ENCODE measurements at regions not wholly inside any gene's neighbourhood (a gene's known extent, or its start where the extent isn't known, plus 50 kb on each side); places are given as distances from the start of the nearest gene placed in this dataset.
"Not testable (repeated sequence)": the region's sequence is repeated elsewhere in the genome, so short reads cannot be mapped to it uniquely, and the experiment has no call there.

DNA sequence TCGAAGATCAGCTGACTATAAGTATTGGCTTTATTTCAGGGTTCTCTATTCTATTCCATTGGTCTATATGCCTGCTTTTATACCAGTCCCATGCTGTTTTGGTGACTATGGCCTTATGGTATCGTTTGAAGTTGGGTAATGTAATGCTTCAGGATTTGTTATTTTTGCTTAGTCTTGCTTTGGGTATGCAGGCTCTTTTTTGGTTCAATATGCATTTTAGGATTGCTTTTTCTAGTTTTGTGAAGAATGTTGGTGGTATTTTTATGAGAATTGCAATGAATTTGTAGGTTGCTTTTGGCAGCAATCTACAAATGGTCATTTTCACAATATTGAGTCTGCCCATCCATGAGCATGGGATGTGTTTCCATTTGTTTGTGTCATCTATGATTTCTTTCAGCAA lies 951.9 kb upstream of the SLITRK1 start:
- FAIRE-seq (no peak), DNase-seq (ENCODE audit: insufficient read length, low spot score) (no peak)

DNA sequence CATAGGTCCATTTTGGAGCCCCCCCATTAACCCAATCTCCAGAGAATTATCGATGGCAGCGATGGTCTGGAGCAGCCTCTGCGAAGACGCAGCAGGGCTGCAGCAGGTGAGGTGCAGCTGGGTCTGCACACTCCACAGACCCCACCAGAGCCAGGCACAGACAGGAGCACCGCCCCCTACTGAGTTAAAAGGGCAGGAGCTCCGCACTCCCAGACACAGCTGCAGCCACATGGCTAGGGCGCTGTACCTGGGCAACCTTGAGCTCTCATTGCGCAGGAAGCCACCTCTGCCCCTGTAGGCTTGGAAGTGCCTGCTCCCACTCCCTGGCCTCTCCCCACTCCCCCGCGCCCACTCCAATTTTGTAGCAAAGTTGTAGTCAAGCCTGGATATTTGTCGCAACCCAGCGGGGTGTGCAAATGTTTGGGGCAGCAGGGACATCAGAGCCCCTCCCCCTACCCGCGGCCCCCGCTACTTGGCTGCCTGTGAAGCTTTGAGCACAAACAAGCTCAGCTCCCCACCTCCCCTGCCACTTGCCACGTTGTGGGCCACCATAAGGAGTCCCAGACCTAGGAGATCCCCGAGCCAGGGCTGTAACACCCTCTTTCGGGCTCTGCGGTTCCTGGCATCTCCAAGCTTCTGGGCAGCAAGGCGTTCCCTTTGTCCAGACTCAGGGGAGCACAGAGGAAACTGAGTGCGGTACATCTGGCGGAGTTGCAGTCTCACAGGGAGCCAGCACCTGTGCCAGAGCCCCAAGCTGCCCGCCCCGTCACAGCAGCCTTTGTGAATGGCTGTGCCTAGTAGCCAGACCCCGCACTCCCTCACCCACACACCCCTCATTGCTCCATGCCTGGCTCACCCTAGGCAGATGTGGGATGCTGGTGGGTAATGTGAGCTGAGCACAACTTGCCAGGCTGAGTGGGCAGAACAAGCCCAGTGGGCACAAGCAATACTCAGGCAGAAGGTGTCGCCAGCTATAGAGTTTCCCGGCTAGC lies 949.7 kb upstream of the SLITRK1 start:
- DNase-seq (ENCODE audit: insufficient read length, low spot score), result no peak
- FAIRE-seq, result no peak

DNA sequence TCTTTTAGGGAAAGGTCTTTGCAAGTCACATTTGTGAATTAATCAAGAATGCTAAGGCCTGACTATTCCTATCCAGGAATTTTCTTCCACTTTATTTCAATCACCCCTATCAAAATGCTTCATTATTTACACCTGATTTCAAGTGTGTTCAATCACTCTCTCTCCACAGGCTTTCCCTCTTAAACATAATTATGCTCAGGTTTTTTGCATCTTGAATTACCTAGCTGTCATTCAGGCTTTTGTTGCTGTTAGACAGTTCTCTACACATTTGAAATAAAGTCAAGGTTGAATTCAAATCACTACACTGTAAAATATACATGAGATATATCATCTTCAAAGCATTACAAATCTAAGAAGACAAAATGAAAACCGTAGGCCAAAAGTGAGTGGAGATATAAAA lies 941.3 kb upstream of the SLITRK1 start:
- FAIRE-seq (no peak), DNase-seq (ENCODE audit: insufficient read length, low spot score) (no peak)

DNA sequence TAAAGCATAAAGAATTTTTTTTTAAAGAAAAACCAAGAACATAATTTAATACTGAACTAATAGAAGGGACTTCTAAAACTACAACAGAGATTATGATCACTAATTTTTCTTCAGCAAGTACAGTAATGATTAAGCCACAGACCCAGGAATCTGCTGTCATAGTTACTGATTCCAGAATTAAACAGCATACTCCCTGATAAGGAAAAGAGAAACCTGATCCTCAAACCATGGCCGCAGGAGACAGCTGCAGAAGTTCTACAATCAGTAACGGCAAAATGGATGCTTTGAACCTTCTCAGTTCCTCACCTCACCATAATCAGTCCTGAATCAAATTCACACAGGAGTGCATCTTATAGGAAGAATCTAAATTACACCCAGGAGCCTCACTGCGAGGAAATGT lies 939.0 kb upstream of the SLITRK1 start:
- FAIRE-seq (no peak), DNase-seq (ENCODE audit: insufficient read length, low spot score) (no peak)

DNA sequence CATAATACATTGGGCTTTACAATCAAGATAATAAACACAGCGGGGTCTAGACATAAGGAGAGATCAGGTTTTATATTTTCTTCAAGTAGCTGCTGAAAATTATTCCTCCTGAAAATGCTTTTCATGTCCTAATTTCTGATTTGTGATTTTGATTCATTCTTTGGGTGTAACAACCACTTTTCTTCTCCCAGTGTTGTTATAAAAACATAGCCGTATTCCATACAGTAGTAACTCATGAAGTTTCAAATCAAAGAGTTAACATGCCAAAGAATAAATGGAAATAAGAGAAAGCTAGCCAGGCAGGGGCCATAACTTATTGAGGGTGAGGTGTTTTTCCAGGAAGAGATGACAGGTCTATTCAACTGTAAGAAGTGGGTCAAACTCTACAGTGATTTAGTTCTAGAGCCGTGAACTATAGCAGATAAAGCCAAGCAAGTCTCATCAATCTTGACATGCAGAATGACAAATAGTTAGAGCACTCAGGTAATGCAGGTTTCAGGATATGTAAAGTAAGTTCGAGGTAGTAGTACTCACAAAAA lies 934.4 kb upstream of the SLITRK1 start:
- DNase-seq (ENCODE audit: insufficient read length, low spot score) (no peak), FAIRE-seq (no peak)

DNA sequence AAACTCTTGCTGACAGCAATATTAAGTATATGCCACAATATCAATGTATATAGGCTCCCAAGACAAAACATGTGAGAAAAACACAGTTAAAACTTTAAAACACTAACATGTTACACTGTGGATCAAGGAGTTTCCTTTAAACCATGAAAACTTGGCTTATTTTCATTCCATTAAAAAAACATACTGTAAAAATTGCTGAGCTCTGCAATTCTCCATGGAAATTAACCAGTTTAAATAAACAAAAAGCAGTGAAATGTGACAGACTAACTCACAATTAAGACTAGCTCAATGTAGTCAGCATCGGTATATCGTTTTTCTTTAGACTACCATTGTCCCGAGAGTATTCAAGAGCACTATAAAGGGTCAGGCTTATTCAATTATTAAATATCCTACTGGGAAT lies 930.5 kb upstream of the SLITRK1 start:
- DNase-seq (ENCODE audit: insufficient read length, low spot score), result no peak
- FAIRE-seq, result no peak

DNA sequence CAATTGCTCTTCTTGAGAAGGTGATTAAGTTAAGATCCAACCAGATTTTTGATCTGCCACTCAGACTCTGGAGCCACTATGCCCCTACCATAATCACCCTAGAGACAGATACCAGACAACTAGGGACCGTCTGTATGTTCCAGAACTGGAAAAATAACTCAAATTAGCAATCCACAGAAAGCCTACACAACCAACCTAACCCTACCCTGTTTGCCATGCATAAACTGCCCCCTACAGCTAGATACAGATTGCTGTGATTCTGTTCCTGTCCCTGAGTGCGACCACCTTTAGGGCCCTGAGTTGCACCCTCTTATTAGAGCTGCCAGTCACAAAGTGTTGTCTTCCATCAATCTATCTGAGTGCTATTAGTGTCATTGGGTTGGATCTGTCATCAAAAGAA lies 929.8 kb upstream of the SLITRK1 start:
- no peak for DNase-seq (ENCODE audit: insufficient read length, low spot score)
- no peak for FAIRE-seq

DNA sequence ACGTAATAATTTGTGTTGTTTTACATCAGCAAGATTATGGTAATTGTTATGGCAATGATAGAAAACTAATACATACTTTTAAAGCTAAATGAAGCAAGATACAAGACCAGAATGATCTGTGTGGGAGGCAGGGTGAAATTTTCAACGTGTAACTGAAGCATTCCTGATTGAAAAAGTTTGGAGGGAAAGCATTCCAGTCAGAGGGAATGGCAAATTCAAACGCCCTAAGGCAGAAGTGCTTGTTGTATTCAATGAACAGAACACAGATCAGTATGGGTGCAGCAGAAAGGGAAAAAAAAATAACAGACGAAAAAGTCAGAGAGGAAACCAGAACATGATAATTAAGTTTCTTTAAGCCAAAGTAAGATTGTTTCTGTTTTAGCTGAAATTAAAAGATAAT lies 928.5 kb upstream of the SLITRK1 start:
- DNase-seq (ENCODE audit: insufficient read length, low spot score) (no peak), FAIRE-seq (no peak)

DNA sequence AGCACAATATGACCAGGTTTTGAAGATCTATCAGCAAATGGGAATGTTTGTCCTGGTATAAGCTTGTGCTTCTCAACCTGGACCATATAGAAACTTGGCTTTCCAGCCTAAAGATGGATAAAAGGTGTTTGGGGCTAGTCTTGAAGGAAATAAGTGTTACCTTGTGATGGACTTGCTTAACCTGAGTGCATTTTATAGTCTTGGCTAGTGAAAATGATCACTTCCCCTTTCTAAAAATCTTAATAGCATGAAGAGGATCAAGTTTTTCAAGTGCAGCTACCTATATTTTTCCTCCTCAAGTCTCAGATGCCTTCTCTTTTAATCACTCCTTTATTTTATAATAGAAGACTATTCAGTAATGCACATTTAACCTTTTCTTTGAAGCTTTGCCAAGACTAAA lies 919.8 kb upstream of the SLITRK1 start:
- no peak for FAIRE-seq
- DNase-seq (ENCODE audit: insufficient read length, low spot score), result no peak

DNA sequence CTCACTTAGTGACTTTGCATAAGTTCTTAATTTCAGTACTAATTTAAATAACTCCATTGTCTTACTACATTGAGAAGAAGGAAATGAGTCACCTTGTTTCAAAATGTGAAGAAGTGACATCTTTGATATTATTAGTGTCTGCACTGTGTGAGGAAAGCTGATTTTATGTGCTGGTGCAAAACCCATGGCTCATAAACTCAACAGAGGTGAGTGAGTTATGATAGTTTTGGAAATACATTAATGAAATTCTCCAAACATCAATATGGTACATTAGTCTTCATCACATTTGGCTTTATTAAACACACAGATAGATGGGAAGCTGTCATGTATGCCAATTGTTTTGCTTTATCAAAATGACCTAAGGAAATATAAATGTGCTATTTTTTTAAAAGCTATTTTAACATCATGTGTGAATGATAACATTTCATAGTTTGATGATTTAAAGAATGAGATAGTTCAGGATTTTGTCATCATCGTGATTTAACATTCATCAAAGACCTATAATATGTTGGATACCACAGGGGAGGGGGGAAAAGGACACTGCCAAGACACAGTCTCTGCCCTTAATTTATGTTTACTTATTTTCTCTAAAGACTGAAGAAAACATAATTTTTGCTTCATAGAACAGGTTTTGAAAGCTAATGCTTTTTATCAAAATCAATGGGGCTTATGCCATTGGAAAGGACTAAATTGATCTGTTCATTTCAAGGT lies 902.3 kb upstream of the SLITRK1 start:
- FAIRE-seq (no peak), DNase-seq (ENCODE audit: insufficient read length, low spot score) (no peak)

DNA sequence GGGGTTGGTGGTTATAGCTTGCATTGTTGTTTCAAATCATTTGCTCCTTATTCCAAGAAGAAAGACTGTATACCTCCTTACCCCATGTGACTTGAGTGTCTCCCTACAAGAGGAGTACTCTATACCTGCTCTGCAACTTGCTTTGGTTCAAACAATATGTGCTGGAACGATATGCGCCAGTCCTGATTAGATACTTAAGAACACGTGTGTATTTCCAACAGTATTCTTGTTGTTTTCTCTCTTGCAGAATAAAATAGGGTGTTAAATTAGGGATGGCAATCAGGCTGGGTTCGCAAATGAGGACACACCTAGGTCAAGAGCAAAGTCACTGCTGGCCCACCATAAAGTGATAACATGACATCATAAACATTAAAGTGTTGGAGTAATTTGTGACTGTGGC lies 895.0 kb upstream of the SLITRK1 start:
- no peak for FAIRE-seq

DNA sequence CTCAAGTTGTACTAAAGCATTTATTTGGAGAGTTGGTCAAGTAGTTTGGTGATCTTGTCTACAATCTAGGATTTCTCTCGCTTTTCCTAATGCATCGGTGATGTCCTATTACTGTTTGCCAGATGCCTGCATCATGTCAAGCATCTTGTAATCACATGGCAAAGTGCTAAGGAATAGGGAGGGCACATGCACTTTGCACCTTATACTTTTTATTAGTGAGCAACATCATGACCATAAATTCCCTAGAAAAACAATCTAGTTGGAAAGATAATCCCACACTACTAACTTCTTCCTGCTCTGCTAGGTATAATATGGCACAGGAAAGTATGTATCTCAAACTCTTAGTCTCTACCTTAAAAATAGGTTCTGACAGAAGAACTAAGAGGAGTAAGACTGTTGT lies 894.3 kb upstream of the SLITRK1 start:
- DNase-seq (ENCODE audit: insufficient read length, low spot score) (no peak), FAIRE-seq (no peak)

More for the DNA sequence above, 895.0 kb upstream of the SLITRK1 start:
- no peak for DNase-seq (ENCODE audit: insufficient read length, low spot score)

DNA sequence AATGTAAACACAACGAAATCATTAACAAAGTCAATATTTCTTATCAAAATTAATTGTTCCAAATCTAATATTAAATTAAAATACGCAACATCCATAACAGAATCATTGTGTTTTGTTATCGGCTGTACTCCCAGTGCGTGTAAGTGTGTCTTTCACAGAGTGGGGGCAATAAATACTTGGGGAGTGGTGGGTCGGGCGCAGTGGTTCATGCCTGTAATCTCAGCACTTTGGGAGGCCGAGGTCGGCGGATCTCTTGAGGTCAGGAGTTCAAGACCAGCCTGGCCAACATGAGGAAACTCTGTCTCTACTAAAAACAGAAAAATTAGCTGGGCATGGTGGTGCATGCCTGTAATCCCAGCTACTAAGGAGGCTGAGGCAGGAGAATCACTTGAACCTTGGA lies 893.6 kb upstream of the SLITRK1 start:
- not testable (repeated sequence) for FAIRE-seq; DNase-seq (ENCODE audit: insufficient read length, low spot score)

DNA sequence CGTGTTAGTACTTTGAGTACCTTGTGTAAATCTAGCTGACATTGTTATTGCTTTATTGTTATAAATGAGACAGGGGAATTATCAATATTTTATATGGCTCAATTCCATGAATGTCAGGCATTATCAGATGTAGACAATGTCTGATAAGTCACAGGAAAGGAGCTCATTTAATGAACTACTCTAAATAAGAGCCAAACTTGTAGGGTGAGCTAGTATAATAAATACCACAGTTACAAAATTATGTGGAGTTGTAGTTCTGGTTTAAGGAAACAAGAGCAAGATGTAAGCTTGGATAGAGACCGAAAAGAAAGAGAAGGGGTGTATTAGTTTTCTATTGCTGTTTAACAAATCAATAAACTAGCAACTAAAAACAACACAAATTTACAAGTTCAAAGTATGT lies 891.8 kb upstream of the SLITRK1 start:
- no peak for DNase-seq (ENCODE audit: insufficient read length, low spot score)
- no peak for FAIRE-seq

DNA sequence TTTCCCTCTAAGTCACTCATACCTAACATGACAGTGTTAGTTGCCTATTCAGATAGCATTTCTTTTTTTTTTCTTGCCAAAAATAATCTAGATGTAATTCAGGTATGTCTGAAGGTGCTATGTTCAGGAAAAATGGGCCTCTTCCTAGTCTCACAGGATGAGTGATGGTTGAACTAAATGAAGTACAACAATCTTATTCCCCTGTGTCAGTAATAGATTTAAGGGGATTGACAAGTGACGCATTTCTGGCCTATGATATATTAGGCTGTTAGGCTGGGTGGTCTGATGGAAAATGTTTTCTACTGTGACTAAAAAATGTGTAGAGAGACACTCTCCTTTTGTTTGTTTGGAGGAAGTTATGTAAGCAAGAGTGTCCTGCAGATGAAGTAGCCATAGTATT lies 878.7 kb upstream of the SLITRK1 start:
- FAIRE-seq (no peak), DNase-seq (ENCODE audit: insufficient read length, low spot score) (no peak)

DNA sequence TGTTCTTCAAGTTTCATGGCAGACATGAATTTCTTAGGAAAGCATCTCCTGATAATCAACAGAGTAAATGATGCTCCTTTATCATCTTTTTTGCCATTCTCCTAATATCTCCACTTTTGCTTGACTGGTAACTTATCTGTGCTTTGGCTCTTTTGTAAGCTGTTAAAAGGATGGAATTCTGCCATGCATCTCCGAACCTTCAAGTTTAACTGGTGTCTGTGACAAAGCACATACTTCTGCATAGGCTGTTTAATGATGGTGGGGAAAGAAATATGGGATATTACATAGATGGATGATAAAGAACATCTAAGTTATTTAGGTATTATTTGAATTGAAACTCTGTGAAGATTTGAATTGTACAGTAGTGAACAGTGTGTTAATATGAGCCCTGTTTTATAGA lies 866.9 kb upstream of the SLITRK1 start:
- FAIRE-seq, result no peak
- DNase-seq (ENCODE audit: insufficient read length, low spot score), result no peak

DNA sequence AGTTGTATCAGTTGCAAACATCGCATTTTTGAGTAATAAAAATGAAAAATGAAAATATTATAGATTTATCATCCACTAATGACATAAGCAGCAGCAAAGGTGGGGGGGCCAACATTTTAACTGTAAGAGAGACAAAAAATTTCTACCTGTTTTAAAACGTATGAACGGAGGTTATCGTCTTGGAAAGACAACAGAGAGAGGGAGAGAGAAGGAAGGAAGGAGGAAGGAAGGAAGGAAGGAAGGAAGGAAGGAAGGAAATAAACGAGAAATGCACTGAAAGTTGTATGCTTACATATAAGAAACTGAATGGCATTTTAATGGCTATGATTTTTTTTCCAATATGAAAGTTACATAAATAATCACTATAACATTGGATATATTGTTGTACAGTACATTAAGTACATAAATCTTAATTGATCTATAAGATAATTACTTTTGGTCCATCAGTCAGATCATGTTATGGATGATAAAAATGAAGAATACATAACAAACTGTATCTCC lies 862.8 kb upstream of the SLITRK1 start:
- no peak for FAIRE-seq

DNA sequence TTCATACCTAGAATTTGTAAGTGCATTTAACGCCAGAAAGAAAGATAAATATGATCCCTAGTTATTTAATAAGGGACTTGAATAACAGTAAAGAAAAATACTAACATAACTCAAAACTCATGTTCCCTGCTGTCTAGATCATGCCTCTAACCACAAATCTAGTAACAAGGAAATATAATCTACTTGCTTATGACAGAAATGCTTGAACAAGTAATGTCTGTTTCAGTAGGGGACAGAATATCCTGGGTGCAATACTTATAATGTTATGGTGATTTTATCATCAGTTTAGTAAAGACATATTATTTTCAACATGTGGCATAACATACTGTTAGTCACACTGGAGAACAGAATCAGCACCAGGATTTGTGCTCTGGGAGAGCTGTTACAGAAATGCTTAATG lies 861.9 kb upstream of the SLITRK1 start:
- DNase-seq (ENCODE audit: insufficient read length, low spot score) (no peak), FAIRE-seq (no peak)

More for the DNA sequence above, 862.8 kb upstream of the SLITRK1 start:
- DNase-seq (ENCODE audit: insufficient read length, low spot score), result no peak

DNA sequence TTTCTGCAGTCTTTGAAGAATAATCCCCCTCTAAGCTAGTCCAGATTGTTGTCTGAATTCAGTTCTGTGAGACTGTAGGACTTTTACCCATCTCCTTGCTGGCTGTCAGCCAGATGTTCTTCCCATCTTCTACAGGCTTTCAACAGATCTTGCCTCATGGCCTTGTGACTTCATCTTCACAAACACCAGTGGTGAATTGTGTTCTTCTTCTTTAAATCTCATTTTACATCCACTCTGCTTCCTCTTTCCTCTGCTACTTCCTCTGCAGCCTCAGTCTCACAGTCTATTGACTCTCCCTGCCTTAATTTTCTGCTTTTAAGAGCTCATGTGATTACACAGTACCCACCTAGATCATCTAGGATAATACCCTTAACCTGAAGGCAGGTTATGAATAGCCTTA lies 859.0 kb upstream of the SLITRK1 start:
- DNase-seq (ENCODE audit: insufficient read length, low spot score) (no peak), FAIRE-seq (no peak)

DNA sequence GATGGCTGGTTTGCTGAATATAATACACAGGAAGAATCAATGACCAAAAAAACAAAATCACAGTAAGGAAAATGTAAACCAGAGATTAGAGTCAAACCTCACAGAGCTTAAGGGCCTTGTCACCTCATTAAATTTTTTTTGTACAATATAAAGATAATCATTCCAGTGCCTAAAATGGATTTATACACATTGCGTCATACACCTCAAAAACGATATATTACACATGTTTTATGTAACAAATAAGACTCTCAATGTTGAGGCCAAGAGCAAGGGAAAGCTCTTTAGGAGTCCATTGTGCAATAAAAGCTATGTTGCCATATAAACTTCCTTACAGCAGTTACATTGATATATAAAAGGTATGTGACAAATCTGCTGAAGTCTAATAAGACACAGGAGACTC lies 856.7 kb upstream of the SLITRK1 start:
- FAIRE-seq, result no peak

DNA sequence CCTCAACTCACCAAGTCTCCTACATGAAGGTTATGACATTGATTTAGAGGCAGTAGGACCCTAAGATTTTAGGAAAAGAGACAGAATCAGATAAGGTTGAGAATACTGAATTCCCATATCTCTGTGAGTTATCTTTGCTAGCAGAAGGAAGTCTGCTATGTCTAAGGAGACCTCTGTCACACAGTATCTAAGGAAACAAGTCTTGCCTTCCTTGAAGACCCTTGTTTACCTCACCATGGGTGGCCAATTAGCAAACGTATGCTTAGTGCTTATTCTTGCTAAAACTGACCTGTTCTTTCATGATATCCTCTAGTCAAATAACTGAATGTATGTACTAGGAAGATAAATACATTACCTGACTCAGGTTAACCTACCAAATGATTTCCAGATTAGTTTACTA lies 855.4 kb upstream of the SLITRK1 start:
- no peak for DNase-seq (ENCODE audit: insufficient read length, low spot score)
- no peak for FAIRE-seq

More for the DNA sequence above, 856.7 kb upstream of the SLITRK1 start:
- no peak for DNase-seq (ENCODE audit: insufficient read length, low spot score)
